NCI-H69 (cell line): ENCODE measurements at regions not wholly inside any gene's neighbourhood (a gene's known extent, or its start where the extent isn't known, plus 50 kb on each side); places are given as distances from the start of the nearest gene placed in this dataset.

Source experiments
- DNase-seq: peaks from one replicate; lab custom pipeline; 2025; lab: John Stamatoyannopoulos, UW

GRCh38 chr4:136754810-136755530 is 777.3 kb downstream of the PCDH18 start:
- DNase-seq = no peak

GRCh38 chr4:136751556-136751955 is 780.7 kb downstream of the PCDH18 start:
- no peak for DNase-seq

- peak; percentile 9 for DNase-seq
Observed at GRCh38 chr4:136750897-136751296, 781.4 kb downstream of the PCDH18 start.

- no peak for DNase-seq
Observed at GRCh38 chr4:136749989-136750388, 782.3 kb downstream of the PCDH18 start.

- no peak for DNase-seq
Observed at GRCh38 chr4:136748773-136749172, 783.5 kb downstream of the PCDH18 start.

- DNase-seq = no peak
Observed at GRCh38 chr4:136748165-136748564, 784.1 kb downstream of the PCDH18 start.

- DNase-seq = no peak
Observed at GRCh38 chr4:136743238-136743637, 789.1 kb downstream of the PCDH18 start.

- no peak for DNase-seq
Observed at GRCh38 chr4:136742333-136742732, 790.0 kb downstream of the PCDH18 start.

GRCh38 chr4:136741468-136741867 is 790.8 kb downstream of the PCDH18 start:
- no peak for DNase-seq

- no peak for DNase-seq
Observed at GRCh38 chr4:136740326-136740725, 792.0 kb downstream of the PCDH18 start.

GRCh38 chr4:136737066-136737465 is 795.2 kb downstream of the PCDH18 start:
- no peak for DNase-seq

- DNase-seq = no peak
Observed at GRCh38 chr4:136731025-136731424, 801.3 kb downstream of the PCDH18 start.

GRCh38 chr4:136725286-136726081 is 806.8 kb downstream of the PCDH18 start:
- no peak for DNase-seq

- DNase-seq = peak; percentile 57
Observed at GRCh38 chr4:136713140-136713539, 819.2 kb downstream of the PCDH18 start.

GRCh38 chr4:136709897-136710296 is 822.4 kb downstream of the PCDH18 start:
- DNase-seq = no peak

GRCh38 chr4:136706942-136707341 is 825.4 kb downstream of the PCDH18 start:
- peak; percentile 48 for DNase-seq

- no peak for DNase-seq
Observed at GRCh38 chr4:136699905-136700304, 832.4 kb downstream of the PCDH18 start.

GRCh38 chr4:136691607-136692006 is 840.7 kb downstream of the PCDH18 start:
- no peak for DNase-seq

- DNase-seq = peak; percentile 9
Observed at GRCh38 chr4:136690360-136690759, 841.9 kb downstream of the PCDH18 start.

- no peak for DNase-seq
Observed at GRCh38 chr4:136687596-136687995, 844.7 kb downstream of the PCDH18 start.

GRCh38 chr4:136687118-136687517 is 845.2 kb downstream of the PCDH18 start:
- peak; percentile 2 for DNase-seq

GRCh38 chr4:136680761-136681160 is 851.5 kb downstream of the PCDH18 start:
- no peak for DNase-seq

- DNase-seq = peak; percentile 76
Observed at GRCh38 chr4:136680271-136680670, 852.0 kb downstream of the PCDH18 start.
